Fibroblast of lung (primary cell): ENCODE measurements at regions not wholly inside any gene's neighbourhood (a gene's known extent, or its start where the extent isn't known, plus 50 kb on each side); places are given as distances from the start of the nearest gene placed in this dataset.

Experiments
- DNase-seq, 2 donors: peaks; one replicate each; pipeline versions ENCODE4 v3.0.0 to v3.0.0-alpha.2; 2010; ENCODE audit warnings: low read depth in 2 of 2
- H2AFZ ChIP-seq: 2 replicates; pipeline ENCODE4 v1.5.1; 2012; ENCODE audit warnings: low read length, control low read depth, inconsistent platforms
- H3K27ac ChIP-seq: 2 replicates; pipeline ENCODE4 v1.5.1; 2011; ENCODE audit warnings: low read length, control low read depth; ENCODE audit not compliant: insufficient read depth
- H3K27me3 ChIP-seq: 2 replicates; pipeline ENCODE4 v1.5.1; 2011; ENCODE audit warnings: mild to moderate bottlenecking, low read length; ENCODE audit not compliant: control insufficient read depth, insufficient read depth
- H3K36me3 ChIP-seq: 2 replicates; pipeline ENCODE4 v1.5.1; 2011; ENCODE audit warnings: low read length; ENCODE audit not compliant: control insufficient read depth, insufficient read depth
- H3K4me1 ChIP-seq: 2 replicates; pipeline ENCODE4 v1.5.1; 2011; ENCODE audit warnings: low read length; ENCODE audit not compliant: control insufficient read depth, insufficient read depth; ENCODE audit errors: extremely low read depth
- H3K4me2 ChIP-seq: 2 replicates; pipeline ENCODE4 v1.5.1; 2011; ENCODE audit warnings: low read length, control low read depth; ENCODE audit not compliant: insufficient read depth; ENCODE audit errors: extremely low read depth
- H3K4me3 ChIP-seq, 4 experiments: fragments of 200-600 bp in 1 of 4; sonication (generic) in 1 of 4; replicated peaks in 1 of 4; 2 replicates each; pipeline ENCODE4 v1.5.1; 2011 to 2016; ENCODE audit warnings: low read length in 4 of 4, low read depth in 3 of 4, mild to moderate bottlenecking in 3 of 4, control low read depth in 2 of 4, inconsistent platforms in 1 of 4, mixed read lengths in 1 of 4; ENCODE audit not compliant: insufficient read depth in 1 of 4; ENCODE audit errors: control extremely low read depth in 1 of 4
- H3K79me2 ChIP-seq: 2 replicates; pipeline ENCODE4 v1.5.1; 2012; ENCODE audit warnings: mild to moderate bottlenecking, low read length, inconsistent platforms; ENCODE audit not compliant: control insufficient read depth, insufficient read depth
- H3K9ac ChIP-seq: 2 replicates; pipeline ENCODE4 v1.5.1; 2011; ENCODE audit warnings: mild to moderate bottlenecking, low read length, control low read depth; ENCODE audit not compliant: insufficient read depth
- H3K9me3 ChIP-seq: 2 replicates; pipeline ENCODE4 v1.5.1; 2012; ENCODE audit warnings: low read depth, low read length; ENCODE audit not compliant: control insufficient read depth, insufficient read depth
- H4K20me1 ChIP-seq: 2 replicates; pipeline ENCODE4 v1.5.1; 2011; ENCODE audit warnings: low read length; ENCODE audit not compliant: control insufficient read depth, insufficient read depth; ENCODE audit errors: extremely low read depth
- EZH2 ChIP-seq: IDR thresholded peaks from 2 replicates; pipeline ENCODE4 v1.5.1; 2012; ENCODE audit warnings: low read length, control low read depth, mild to moderate bottlenecking; ENCODE audit errors: missing control alignments
- TF ChIP-seq, protein P1 (sequence below), 2 donors: IDR thresholded peaks in 1 of 2; conservative IDR thresholded peaks in 1 of 2; 1 replicate in 1 of 2; 2 replicates in 1 of 2; pipeline ENCODE4 v1.5.1; 2011 to 2012; ENCODE audit warnings: low read length in 2 of 2, control low read depth in 1 of 2, inconsistent platforms in 1 of 2, low read depth in 1 of 2, mild to moderate bottlenecking in 1 of 2

DNA sequence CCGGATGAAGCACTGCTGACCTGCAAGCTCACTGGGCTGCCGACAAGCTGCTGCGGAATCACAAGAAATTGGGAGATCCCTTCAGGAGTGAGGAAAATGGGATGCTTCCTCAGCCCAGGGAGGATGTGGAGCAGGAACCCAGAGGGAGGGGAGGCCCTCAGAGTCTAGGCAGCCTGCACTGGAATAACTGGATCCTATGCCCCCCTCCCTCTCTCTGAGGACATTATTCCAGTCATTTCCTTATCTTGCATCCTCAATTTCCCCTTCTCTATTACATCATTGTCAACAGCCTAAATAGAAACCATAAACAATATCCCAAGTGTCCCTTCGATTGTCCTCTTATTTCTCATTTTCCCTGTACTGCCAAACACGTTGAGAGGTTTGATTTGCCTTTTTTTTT is 169.0 kb downstream of the OPA1 start:
- Histone ChIP-seq H3K36me3 (no peaks in the 10 kb centered on the region), H4K20me1 (no peaks in the 10 kb centered on the region), H3K9me3 (no peaks in the 10 kb centered on the region), H3K27me3 (no peaks in the 10 kb centered on the region), H3K27ac (no peak overlapping the region), H3K4me3 (no peak overlapping the region), H3K9ac (no peak overlapping the region), H3K4me1 (no peaks in the 10 kb centered on the region), H2AFZ (no peak overlapping the region), H3K79me2 (no peaks in the 10 kb centered on the region), H3K4me2 (no peak overlapping the region)
- no peak for TF ChIP-seq EZH2
- TF ChIP-seq, protein P1, sequence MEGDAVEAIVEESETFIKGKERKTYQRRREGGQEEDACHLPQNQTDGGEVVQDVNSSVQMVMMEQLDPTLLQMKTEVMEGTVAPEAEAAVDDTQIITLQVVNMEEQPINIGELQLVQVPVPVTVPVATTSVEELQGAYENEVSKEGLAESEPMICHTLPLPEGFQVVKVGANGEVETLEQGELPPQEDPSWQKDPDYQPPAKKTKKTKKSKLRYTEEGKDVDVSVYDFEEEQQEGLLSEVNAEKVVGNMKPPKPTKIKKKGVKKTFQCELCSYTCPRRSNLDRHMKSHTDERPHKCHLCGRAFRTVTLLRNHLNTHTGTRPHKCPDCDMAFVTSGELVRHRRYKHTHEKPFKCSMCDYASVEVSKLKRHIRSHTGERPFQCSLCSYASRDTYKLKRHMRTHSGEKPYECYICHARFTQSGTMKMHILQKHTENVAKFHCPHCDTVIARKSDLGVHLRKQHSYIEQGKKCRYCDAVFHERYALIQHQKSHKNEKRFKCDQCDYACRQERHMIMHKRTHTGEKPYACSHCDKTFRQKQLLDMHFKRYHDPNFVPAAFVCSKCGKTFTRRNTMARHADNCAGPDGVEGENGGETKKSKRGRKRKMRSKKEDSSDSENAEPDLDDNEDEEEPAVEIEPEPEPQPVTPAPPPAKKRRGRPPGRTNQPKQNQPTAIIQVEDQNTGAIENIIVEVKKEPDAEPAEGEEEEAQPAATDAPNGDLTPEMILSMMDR (conservative IDR thresholded peaks at IDR 0.05 in 1 of 2, IDR thresholded peaks at IDR 0.05 in 1 of 2; ENCODE audit: low read depth in 1 of 2, low read length in 2 of 2): no peak
- no peak for DNase-seq

DNA sequence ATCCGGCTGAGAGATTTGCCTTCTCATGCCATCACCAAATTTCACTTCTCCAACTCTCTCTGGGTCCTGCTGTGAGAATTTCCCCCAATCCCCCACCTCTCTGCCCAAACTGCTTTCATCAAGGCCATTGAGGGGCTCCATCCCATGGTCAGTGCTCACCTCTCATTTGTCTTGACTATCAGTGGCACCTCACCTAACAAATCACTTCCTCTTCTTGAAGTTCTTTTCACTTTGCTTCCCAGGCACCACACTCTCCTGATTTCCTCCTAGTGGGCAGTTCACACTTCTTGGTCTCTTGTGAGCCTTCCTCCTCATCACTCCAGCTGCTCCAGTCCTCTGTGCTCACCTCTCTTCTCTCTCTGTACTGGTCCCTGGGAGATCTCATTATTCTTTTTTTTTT is 169.6 kb downstream of the OPA1 start:
- no peaks in the 10 kb centered on the region for H3K79me2 ChIP-seq
- no peak overlapping the region for H3K9ac ChIP-seq
- no peak overlapping the region for H3K4me2 ChIP-seq
- no peak overlapping the region for H2AFZ ChIP-seq
- no peak overlapping the region for H3K4me3 ChIP-seq
- no peaks in the 10 kb centered on the region for H3K9me3 ChIP-seq
- H4K20me1 ChIP-seq: no peaks in the 10 kb centered on the region
- H3K36me3 ChIP-seq: no peaks in the 10 kb centered on the region
- DNase-seq: no peak
- no peak overlapping the region for H3K27ac ChIP-seq
- H3K4me1 ChIP-seq: peaks cover 2% of the 10 kb centered on the region
- H3K27me3 ChIP-seq: no peaks in the 10 kb centered on the region
- no peak for TF ChIP-seq EZH2

DNA sequence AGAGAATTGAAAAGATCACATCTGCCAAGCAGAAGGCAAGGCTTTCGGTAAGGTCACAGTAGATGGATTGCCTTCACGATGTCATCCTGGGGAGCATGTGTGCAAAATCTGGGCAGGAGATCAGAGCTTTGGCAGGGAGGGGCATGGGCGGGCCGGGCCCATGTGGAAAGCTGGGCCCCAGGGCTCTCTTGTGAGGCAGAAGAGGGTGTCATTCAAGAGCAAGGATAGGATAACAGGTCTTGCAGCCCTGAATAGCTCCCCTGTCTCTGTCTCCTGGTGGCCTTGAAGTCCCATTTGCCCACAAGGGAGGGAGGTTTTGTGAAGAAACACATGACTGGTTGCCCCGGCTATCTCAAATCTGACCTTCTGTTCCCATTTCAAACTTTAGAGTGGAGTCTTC is 172.0 kb downstream of the OPA1 start:
- H3K4me3 ChIP-seq: no peak overlapping the region
- no peak overlapping the region for H2AFZ ChIP-seq
- H3K4me1 ChIP-seq: peaks cover 3% of the 10 kb centered on the region
- H4K20me1 ChIP-seq: no peaks in the 10 kb centered on the region
- H3K27ac ChIP-seq: no peak overlapping the region
- no peaks in the 10 kb centered on the region for H3K36me3 ChIP-seq
- TF ChIP-seq, protein P1 (conservative IDR thresholded peaks at IDR 0.05 in 1 of 2, IDR thresholded peaks at IDR 0.05 in 1 of 2; ENCODE audit: low read depth in 1 of 2, low read length in 2 of 2): no peak
- TF ChIP-seq EZH2: no peak
- H3K4me2 ChIP-seq: no peak overlapping the region
- no peaks in the 10 kb centered on the region for H3K79me2 ChIP-seq
- H3K27me3 ChIP-seq: no peaks in the 10 kb centered on the region
- no peaks in the 10 kb centered on the region for H3K9me3 ChIP-seq
- no peak for DNase-seq
- H3K9ac ChIP-seq: no peak overlapping the region
